ENCODE measurements at regions not wholly inside any gene's neighbourhood (a gene's known extent, or its start where the extent isn't known, plus 50 kb on each side); places are given as distances from the start of the nearest gene placed in this dataset.

DNA sequence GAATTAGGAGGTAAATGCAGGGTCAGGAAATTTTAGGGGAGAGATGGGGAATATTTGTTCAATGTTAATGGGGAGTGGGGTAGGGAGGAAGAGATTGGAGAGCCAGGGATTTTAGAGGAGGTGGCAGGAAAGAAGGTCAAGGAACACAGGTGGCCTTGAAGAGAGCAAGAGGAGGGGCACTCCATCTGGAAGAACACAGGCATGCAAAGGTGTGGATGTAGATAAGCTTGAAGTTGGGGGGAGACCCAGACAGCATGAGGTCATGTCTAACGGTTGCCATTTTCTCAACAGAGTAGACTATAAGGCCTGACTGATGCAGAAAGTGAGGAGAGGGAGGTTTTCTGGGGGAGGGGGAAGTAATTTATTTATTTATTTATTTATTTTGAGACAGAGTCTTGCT is 77.5 kb downstream of the MAIP1 start:
- TF ChIP-seq EZH2 (IDR thresholded peaks at IDR 0.05; ENCODE audit: borderline replicate concordance, low read depth, low read length, poor library complexity, severe bottlenecking) = no peak
- TF ChIP-seq, protein P1, sequence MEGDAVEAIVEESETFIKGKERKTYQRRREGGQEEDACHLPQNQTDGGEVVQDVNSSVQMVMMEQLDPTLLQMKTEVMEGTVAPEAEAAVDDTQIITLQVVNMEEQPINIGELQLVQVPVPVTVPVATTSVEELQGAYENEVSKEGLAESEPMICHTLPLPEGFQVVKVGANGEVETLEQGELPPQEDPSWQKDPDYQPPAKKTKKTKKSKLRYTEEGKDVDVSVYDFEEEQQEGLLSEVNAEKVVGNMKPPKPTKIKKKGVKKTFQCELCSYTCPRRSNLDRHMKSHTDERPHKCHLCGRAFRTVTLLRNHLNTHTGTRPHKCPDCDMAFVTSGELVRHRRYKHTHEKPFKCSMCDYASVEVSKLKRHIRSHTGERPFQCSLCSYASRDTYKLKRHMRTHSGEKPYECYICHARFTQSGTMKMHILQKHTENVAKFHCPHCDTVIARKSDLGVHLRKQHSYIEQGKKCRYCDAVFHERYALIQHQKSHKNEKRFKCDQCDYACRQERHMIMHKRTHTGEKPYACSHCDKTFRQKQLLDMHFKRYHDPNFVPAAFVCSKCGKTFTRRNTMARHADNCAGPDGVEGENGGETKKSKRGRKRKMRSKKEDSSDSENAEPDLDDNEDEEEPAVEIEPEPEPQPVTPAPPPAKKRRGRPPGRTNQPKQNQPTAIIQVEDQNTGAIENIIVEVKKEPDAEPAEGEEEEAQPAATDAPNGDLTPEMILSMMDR (conservative IDR thresholded peaks at IDR 0.05; ENCODE audit: low read depth, low read length) = no peak

Data from A673 (cell line).